ENCODE measurements at regions not wholly inside any gene's neighbourhood (a gene's known extent, or its start where the extent isn't known, plus 50 kb on each side); places are given as distances from the start of the nearest gene placed in this dataset.

DNA sequence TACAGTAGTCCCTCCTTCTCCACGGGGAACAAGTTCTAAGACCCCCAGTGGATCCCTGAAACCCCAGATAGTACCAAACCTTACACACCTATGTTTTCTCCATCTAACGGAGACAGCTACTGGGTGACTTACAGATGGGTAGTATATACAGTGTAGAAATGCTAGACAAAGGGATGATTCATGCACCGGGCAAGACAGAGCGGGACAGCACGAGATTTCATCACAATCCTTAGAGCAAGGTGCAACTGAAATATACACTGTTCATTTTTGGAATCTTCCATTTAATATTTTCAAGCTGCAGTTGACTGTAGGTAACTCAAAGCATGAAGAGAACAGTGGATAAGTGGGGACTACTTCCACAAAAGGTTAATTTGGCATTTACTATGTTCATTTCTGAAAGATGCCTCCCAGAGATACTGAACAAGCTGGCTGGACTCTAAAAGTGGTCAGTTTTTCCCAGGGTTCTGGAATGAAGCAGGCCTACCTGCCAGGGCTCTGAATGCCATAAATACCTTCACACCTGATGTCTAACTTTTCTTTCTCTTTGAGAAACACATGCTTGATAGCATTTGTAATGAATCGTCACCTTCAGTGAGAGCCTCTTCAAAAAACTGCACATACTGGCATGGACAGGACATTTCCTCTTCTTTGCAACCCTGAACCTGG lies 127.7 kb upstream of the FOXN3 start:
- no peaks in the 10 kb centered on the region for H3F3A ChIP-seq (ENCODE audit: insufficient read depth, low read depth)
- no peaks in the 10 kb centered on the region for H3K9me3 ChIP-seq (ENCODE audit: insufficient read depth, low read depth)
- intact Hi-C loops (cut with micrococcal nuclease; ENCODE audit: unreplicated experiment): no loop called here
- H3K4me3 ChIP-seq: no peak overlapping the region
- no peaks in the 10 kb centered on the region for H3K4me1 ChIP-seq (replicated peaks; ENCODE audit: insufficient read depth)
- H3K27me3 ChIP-seq (ENCODE audit: insufficient read depth, low read depth): peaks cover 24% of the 10 kb centered on the region
- DNase-seq: no peak
- H2AFZ ChIP-seq: no peak overlapping the region
- H3K27ac ChIP-seq: no peak overlapping the region
- ChIA-PET POLR2A (ENCODE audit: unreplicated experiment) (no interaction called here), CTCF (no interaction called here)
- no peaks in the 10 kb centered on the region for H3K36me3 ChIP-seq (ENCODE audit: low read depth)
- no peaks in the 10 kb centered on the region for H3K79me2 ChIP-seq (ENCODE audit: low read depth)
- H3K4me2 ChIP-seq: no peak overlapping the region
- H4K20me1 ChIP-seq (ENCODE audit: insufficient read depth): no peaks in the 10 kb centered on the region
- TF ChIP-seq, protein P1, sequence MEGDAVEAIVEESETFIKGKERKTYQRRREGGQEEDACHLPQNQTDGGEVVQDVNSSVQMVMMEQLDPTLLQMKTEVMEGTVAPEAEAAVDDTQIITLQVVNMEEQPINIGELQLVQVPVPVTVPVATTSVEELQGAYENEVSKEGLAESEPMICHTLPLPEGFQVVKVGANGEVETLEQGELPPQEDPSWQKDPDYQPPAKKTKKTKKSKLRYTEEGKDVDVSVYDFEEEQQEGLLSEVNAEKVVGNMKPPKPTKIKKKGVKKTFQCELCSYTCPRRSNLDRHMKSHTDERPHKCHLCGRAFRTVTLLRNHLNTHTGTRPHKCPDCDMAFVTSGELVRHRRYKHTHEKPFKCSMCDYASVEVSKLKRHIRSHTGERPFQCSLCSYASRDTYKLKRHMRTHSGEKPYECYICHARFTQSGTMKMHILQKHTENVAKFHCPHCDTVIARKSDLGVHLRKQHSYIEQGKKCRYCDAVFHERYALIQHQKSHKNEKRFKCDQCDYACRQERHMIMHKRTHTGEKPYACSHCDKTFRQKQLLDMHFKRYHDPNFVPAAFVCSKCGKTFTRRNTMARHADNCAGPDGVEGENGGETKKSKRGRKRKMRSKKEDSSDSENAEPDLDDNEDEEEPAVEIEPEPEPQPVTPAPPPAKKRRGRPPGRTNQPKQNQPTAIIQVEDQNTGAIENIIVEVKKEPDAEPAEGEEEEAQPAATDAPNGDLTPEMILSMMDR (conservative IDR thresholded peaks at IDR 0.05): no peak
- no peak for TF ChIP-seq EZH2 (IDR thresholded peaks at IDR 0.05; ENCODE audit: low read depth)
- BruUV-seq (replicated peaks): no TSS peak
- no peaks in the 10 kb centered on the region for H3K9me2 ChIP-seq (ENCODE audit: insufficient read depth)

DNA sequence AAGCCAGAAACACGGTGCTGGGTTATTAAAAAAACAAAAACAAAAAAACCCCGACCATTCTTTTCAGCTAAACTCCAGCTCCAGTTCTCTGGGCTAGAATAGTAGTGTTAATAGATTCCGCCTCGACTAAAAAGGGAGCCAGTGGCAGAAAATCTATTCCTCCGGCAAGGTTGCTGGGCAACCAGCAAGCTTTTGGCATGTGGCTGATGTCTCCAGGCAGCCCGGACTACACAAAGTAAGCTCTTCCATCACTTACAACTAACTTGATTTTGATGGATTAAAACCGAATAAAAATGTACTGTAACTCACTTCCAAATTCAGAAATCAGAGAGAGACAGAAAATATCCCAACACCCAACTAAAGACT lies 126.4 kb upstream of the FOXN3 start:
- H3K36me3 ChIP-seq (ENCODE audit: low read depth): no peaks in the 10 kb centered on the region
- H3K4me1 ChIP-seq (replicated peaks; ENCODE audit: insufficient read depth): no peaks in the 10 kb centered on the region
- H3K4me3 ChIP-seq: no peak overlapping the region
- no peaks in the 10 kb centered on the region for H3K9me3 ChIP-seq (ENCODE audit: insufficient read depth, low read depth)
- H3K9me2 ChIP-seq (ENCODE audit: insufficient read depth): no peaks in the 10 kb centered on the region
- BruUV-seq (replicated peaks): no TSS peak
- H3F3A ChIP-seq (ENCODE audit: insufficient read depth, low read depth): no peaks in the 10 kb centered on the region
- H2AFZ ChIP-seq: no peak overlapping the region
- H4K20me1 ChIP-seq (ENCODE audit: insufficient read depth): no peaks in the 10 kb centered on the region
- DNase-seq: no peak
- intact Hi-C loops (cut with micrococcal nuclease; ENCODE audit: unreplicated experiment): no loop called here
- H3K4me2 ChIP-seq: no peak overlapping the region
- H3K79me2 ChIP-seq (ENCODE audit: low read depth): no peaks in the 10 kb centered on the region
- H3K27me3 ChIP-seq (ENCODE audit: insufficient read depth, low read depth): peaks cover 21% of the 10 kb centered on the region
- TF ChIP-seq EZH2 (IDR thresholded peaks at IDR 0.05; ENCODE audit: low read depth): no peak
- TF ChIP-seq, protein P1 (conservative IDR thresholded peaks at IDR 0.05): no peak
- H3K27ac ChIP-seq: no peak overlapping the region
- POLR2A ChIA-PET (ENCODE audit: unreplicated experiment): no interaction called here
- CTCF ChIA-PET: no interaction called here

DNA sequence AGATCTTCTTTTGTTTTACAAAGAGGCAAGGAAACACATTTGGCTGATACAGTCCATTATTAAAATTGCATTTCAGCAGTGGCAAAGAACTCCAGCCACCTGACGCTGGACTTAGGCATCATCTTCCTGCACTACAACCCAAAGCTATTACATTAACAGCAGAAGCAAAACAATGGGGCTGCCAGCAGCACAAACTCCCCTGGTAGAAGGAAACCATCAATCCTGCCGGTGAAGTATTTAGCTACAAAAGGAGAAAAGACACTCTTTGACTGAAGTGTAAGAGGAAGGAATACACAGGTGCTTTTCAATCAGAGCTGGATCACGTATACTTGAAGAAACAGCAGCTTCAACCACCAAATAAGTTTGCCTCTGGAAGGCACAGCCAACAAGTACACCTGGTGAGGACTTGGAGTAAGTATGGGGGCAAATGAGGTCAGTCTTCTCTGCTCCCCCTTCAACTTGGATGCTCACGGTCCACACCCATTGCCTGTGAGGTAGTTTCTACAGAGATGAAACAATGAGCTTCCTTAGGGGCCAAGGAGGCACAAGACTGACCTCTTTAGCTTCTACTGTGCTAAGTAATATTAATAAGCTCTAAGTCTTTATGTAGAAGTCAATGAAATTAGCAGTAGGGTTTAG lies 125.9 kb upstream of the FOXN3 start:
- no peak for TF ChIP-seq EZH2 (IDR thresholded peaks at IDR 0.05; ENCODE audit: low read depth)
- TF ChIP-seq, protein P1 (conservative IDR thresholded peaks at IDR 0.05): no peak
- H3K4me3 ChIP-seq: no peak overlapping the region
- H2AFZ ChIP-seq: no peak overlapping the region
- no peaks in the 10 kb centered on the region for H3F3A ChIP-seq (ENCODE audit: insufficient read depth, low read depth)
- no peaks in the 10 kb centered on the region for H3K9me2 ChIP-seq (ENCODE audit: insufficient read depth)
- no peaks in the 10 kb centered on the region for H3K4me1 ChIP-seq (replicated peaks; ENCODE audit: insufficient read depth)
- DNase-seq: no peak
- H3K27me3 ChIP-seq (ENCODE audit: insufficient read depth, low read depth): peaks cover 17% of the 10 kb centered on the region
- H3K79me2 ChIP-seq (ENCODE audit: low read depth): no peaks in the 10 kb centered on the region
- H3K36me3 ChIP-seq (ENCODE audit: low read depth): no peaks in the 10 kb centered on the region
- CTCF ChIA-PET: no interaction called here
- no peaks in the 10 kb centered on the region for H4K20me1 ChIP-seq (ENCODE audit: insufficient read depth)
- H3K27ac ChIP-seq: no peak overlapping the region
- H3K9me3 ChIP-seq (ENCODE audit: insufficient read depth, low read depth): no peaks in the 10 kb centered on the region
- POLR2A ChIA-PET (ENCODE audit: unreplicated experiment): no interaction called here
- intact Hi-C loops (cut with micrococcal nuclease; ENCODE audit: unreplicated experiment): no loop called here
- H3K4me2 ChIP-seq: no peak overlapping the region
- no TSS peak for BruUV-seq (replicated peaks)
